ENCODE measurements at regions not wholly inside any gene's neighbourhood (a gene's known extent, or its start where the extent isn't known, plus 50 kb on each side); places are given as distances from the start of the nearest gene placed in this dataset.

DNA sequence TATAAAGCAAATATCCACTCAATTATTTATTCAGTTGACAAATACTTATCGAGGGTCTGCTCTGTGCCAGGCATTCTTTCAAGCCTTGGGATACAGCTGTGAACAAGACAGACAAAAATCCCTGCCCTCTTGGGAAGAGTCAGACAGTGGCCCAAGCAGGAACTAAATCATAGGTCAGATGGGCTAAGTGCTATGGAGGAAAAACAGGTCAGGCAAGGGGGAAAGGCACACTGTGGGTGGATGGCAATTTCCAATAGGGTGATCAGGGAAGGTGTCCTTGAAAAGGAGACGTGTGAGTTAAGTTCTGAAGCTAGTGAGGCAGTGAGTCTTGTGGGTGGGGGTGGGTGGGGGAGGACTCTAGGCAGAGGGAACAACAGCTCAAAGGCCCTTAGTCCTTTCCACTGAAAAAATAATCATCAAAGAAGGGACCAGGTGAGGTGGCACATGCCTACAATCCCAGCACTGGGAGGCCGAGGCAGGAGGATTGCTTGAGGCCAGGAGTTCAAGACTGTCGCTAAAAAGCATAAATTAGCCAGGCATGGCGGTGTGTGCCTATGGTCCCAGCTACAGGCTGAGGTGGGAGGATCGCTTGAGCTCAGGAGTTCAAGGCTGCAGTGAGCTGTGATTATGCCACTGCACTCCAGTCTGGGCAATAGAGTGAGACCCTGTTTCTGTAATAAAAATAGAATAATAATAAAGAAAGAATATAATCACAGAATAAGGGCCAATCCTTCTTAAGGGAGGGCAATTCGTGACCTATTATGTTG, 95.2 kb upstream of the CPEB4 start:
- no peaks in the 10 kb centered on the region for H3K79me2 ChIP-seq (ENCODE audit: low read length)
- H3K4me1 ChIP-seq (ENCODE audit: low read length) = peaks cover 27% of the 10 kb centered on the region
- no peak overlapping the region for H3K27ac ChIP-seq (ENCODE audit: low read length)
- H3K36me3 ChIP-seq (replicated peaks; ENCODE audit: insufficient read depth, low read length) = no peaks in the 10 kb centered on the region
- H3K4me2 ChIP-seq (ENCODE audit: low read depth, low read length) = no peak overlapping the region
- DNase-seq = no peak
- no peak overlapping the region for H2AFZ ChIP-seq (ENCODE audit: low read length)
- no peaks in the 10 kb centered on the region for H4K20me1 ChIP-seq (ENCODE audit: insufficient read depth, low read length)
- H3K9me3 ChIP-seq (replicated peaks; ENCODE audit: insufficient read depth, low read length) = no peaks in the 10 kb centered on the region
- H3K4me3 ChIP-seq (ENCODE audit: low read length) = no peak overlapping the region
- no peaks in the 10 kb centered on the region for H3K9me2 ChIP-seq (replicated peaks; ENCODE audit: insufficient read depth, low read length)
- H3F3A ChIP-seq (ENCODE audit: insufficient read depth, low read length) = peaks cover 11% of the 10 kb centered on the region
- no peaks in the 10 kb centered on the region for H3K27me3 ChIP-seq (replicated peaks; ENCODE audit: insufficient read depth, low read length)
- no peak overlapping the region for H3K9ac ChIP-seq (ENCODE audit: low read length)
- TF ChIP-seq EZH2 (optimal IDR thresholded peaks at IDR 0.05; ENCODE audit: low read depth, low read length) (no peak), EZH2phosphoT487 (IDR thresholded peaks at IDR 0.05; ENCODE audit: low read length) (no peak)
- TF ChIP-seq, protein P1, sequence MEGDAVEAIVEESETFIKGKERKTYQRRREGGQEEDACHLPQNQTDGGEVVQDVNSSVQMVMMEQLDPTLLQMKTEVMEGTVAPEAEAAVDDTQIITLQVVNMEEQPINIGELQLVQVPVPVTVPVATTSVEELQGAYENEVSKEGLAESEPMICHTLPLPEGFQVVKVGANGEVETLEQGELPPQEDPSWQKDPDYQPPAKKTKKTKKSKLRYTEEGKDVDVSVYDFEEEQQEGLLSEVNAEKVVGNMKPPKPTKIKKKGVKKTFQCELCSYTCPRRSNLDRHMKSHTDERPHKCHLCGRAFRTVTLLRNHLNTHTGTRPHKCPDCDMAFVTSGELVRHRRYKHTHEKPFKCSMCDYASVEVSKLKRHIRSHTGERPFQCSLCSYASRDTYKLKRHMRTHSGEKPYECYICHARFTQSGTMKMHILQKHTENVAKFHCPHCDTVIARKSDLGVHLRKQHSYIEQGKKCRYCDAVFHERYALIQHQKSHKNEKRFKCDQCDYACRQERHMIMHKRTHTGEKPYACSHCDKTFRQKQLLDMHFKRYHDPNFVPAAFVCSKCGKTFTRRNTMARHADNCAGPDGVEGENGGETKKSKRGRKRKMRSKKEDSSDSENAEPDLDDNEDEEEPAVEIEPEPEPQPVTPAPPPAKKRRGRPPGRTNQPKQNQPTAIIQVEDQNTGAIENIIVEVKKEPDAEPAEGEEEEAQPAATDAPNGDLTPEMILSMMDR (IDR thresholded peaks at IDR 0.05; ENCODE audit: low read length) = no peak

DNA sequence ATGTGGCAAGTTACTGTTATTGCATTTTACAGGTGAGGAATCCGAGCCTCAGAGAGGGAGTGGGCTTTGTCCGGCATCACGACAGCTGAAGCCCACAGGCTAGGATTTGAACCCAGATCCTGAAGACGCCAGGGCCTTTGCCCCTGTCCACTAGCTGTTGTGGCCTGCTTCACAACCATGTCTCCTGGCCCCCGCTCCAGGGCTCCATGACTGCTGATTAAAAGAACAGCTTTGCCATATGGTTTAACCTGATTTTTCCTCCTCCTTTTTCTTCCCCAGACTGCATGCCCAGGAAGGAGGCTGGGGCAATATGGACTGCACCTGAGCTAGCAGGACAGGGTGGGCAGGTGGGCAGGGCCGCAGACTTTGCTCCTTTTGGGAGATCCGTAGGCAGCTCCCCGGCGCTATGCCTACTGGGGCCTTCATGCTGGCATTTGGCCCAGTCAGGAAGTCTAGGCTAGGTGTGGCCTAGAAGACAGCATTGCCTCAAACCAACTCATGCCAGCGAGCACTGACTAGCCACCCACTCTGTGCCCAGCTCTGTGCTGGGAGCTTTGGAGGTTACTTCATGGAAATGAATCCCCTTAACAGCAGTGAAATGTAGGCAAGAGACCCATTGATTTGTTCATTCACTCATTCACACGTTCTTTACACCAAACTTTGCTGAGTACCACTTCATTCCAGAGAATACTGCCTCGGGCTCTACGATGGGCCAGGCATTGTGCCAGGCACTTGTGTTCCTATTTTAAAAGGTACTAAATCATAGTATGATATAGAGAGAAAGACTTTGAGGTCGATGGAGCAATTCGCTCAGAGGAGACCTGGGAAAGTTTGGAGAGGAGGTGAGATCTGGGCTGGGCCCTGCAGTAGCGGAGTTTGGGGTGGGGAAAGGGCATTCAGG, 94.3 kb upstream of the CPEB4 start:
- H3K9me3 ChIP-seq (replicated peaks; ENCODE audit: insufficient read depth, low read length) = no peaks in the 10 kb centered on the region
- H3K79me2 ChIP-seq (ENCODE audit: low read length) = no peaks in the 10 kb centered on the region
- H3K27me3 ChIP-seq (replicated peaks; ENCODE audit: insufficient read depth, low read length) = no peaks in the 10 kb centered on the region
- H3F3A ChIP-seq (ENCODE audit: insufficient read depth, low read length) = peaks cover 11% of the 10 kb centered on the region
- no peaks in the 10 kb centered on the region for H3K36me3 ChIP-seq (replicated peaks; ENCODE audit: insufficient read depth, low read length)
- TF ChIP-seq, protein P1 (IDR thresholded peaks at IDR 0.05; ENCODE audit: low read length) = no peak
- TF ChIP-seq EZH2phosphoT487 (IDR thresholded peaks at IDR 0.05; ENCODE audit: low read length) = no peak
- no peak for TF ChIP-seq EZH2 (optimal IDR thresholded peaks at IDR 0.05; ENCODE audit: low read depth, low read length)
- H2AFZ ChIP-seq (ENCODE audit: low read length) = no peak overlapping the region
- H3K4me3 ChIP-seq (ENCODE audit: low read length) = no peak overlapping the region
- no peak for DNase-seq
- H3K4me2 ChIP-seq (ENCODE audit: low read depth, low read length) = no peak overlapping the region
- H3K4me1 ChIP-seq (ENCODE audit: low read length) = peaks cover 27% of the 10 kb centered on the region
- H3K9ac ChIP-seq (ENCODE audit: low read length) = no peak overlapping the region
- no peaks in the 10 kb centered on the region for H4K20me1 ChIP-seq (ENCODE audit: insufficient read depth, low read length)
- H3K27ac ChIP-seq (ENCODE audit: low read length) = no peak overlapping the region
- no peaks in the 10 kb centered on the region for H3K9me2 ChIP-seq (replicated peaks; ENCODE audit: insufficient read depth, low read length)

DNA sequence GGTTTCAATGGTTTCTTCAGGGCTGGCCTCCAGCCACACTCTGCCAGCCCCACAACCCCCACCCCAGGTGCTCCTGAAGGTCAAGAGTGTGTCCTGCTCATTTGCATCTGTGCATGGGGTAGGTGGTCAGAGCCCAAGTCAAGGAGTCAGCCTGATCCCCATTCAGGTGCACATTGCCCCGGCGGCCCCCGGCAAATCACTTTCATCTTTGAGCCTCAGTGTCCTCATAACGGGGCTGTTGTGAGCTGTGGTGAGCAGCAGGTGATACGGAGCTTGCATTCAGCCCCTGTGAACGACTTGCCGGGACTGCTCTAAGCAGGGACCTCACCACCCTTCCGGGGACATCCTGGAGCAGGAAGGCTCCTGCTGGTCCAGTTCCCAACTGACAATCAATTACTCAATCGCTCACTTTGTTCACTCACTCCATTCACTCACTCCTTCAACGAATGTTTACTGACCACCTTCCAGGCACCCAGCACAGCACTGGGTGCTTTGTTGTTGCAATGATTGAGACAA, 93.2 kb upstream of the CPEB4 start:
- no peak overlapping the region for H3K4me2 ChIP-seq (ENCODE audit: low read depth, low read length)
- no peaks in the 10 kb centered on the region for H4K20me1 ChIP-seq (ENCODE audit: insufficient read depth, low read length)
- no peak for DNase-seq
- H3K9ac ChIP-seq (ENCODE audit: low read length) = no peak overlapping the region
- H3K4me3 ChIP-seq (ENCODE audit: low read length) = no peak overlapping the region
- H3K4me1 ChIP-seq (ENCODE audit: low read length) = peaks cover 16% of the 10 kb centered on the region
- TF ChIP-seq, protein P1 (IDR thresholded peaks at IDR 0.05; ENCODE audit: low read length) = no peak
- TF ChIP-seq EZH2 (optimal IDR thresholded peaks at IDR 0.05; ENCODE audit: low read depth, low read length) = no peak
- no peak for TF ChIP-seq EZH2phosphoT487 (IDR thresholded peaks at IDR 0.05; ENCODE audit: low read length)
- no peak overlapping the region for H2AFZ ChIP-seq (ENCODE audit: low read length)
- peaks cover 10% of the 10 kb centered on the region for H3F3A ChIP-seq (ENCODE audit: insufficient read depth, low read length)
- no peaks in the 10 kb centered on the region for H3K27me3 ChIP-seq (replicated peaks; ENCODE audit: insufficient read depth, low read length)
- H3K36me3 ChIP-seq (replicated peaks; ENCODE audit: insufficient read depth, low read length) = no peaks in the 10 kb centered on the region
- H3K9me3 ChIP-seq (replicated peaks; ENCODE audit: insufficient read depth, low read length) = no peaks in the 10 kb centered on the region
- no peaks in the 10 kb centered on the region for H3K79me2 ChIP-seq (ENCODE audit: low read length)
- H3K9me2 ChIP-seq (replicated peaks; ENCODE audit: insufficient read depth, low read length) = no peaks in the 10 kb centered on the region
- H3K27ac ChIP-seq (ENCODE audit: low read length) = no peak overlapping the region
